K562 (cell line): ENCODE measurements at regions not wholly inside any gene's neighbourhood (a gene's known extent, or its start where the extent isn't known, plus 50 kb on each side); places are given as distances from the start of the nearest gene placed in this dataset.

Experiments used
- DNMT1 ChIP-seq: fragments of 450-650 bp; IDR thresholded peaks from 2 replicates; pipeline ENCODE4 v1.6.1; 2016; ENCODE audit warnings: antibody characterized with exemption, mild to moderate bottlenecking
- RAD51 ChIP-seq: fragments of 450-650 bp; IDR thresholded peaks from 2 replicates; pipeline ENCODE4 v1.7.1; 2016; ENCODE audit warnings: low read depth, mild to moderate bottlenecking, borderline replicate concordance
- YY1 ChIP-seq, 3 experiments: IDR thresholded peaks; 2 replicates each; pipeline ENCODE4 v1.6.1; 2011; ENCODE audit warnings: low read length in 2 of 3, mild to moderate bottlenecking in 2 of 3, moderate library complexity in 2 of 3, borderline replicate concordance in 1 of 3, control low read depth in 1 of 3, low read depth in 1 of 3; ENCODE audit not compliant: insufficient read depth in 3 of 3, insufficient replicate concordance in 2 of 3, control insufficient read depth in 1 of 3, insufficient read length in 1 of 3; ENCODE audit errors: extremely low read depth in 1 of 3
- ZNF175 ChIP-seq: fragments of 200-800 bp; sonication (Bioruptor generic); IDR thresholded peaks from 2 replicates; pipeline ENCODE4 v1.6.1; 2016; ENCODE audit warnings: low read depth, mild to moderate bottlenecking, missing genetic modification characterization, missing compliant biosample characterization
- ZNF212 ChIP-seq: fragments of 450-650 bp; formaldehyde crosslinking; IDR thresholded peaks from 2 replicates; pipeline ENCODE4 v1.4.0; 2020; ENCODE audit warnings: mild to moderate bottlenecking

GRCh38 chr21:24027396-24027795 lies 1579.9 kb downstream of the MRPL39 start:
- no peak for TF ChIP-seq DNMT1
- TF ChIP-seq ZNF175 (CRISPR knock-in tag): no peak
- no peak for TF ChIP-seq ZNF212 (CRISPR knock-in tag)
- no peak for TF ChIP-seq YY1 (IDR thresholded peaks at IDR 0.05; ENCODE audit: borderline replicate concordance in 1 of 3, control insufficient read depth in 1 of 3, extremely low read depth in 1 of 3, insufficient read depth in 3 of 3, insufficient read length in 1 of 3, insufficient replicate concordance in 2 of 3, low read depth in 1 of 3, low read length in 2 of 3)
- no peak for TF ChIP-seq RAD51
